Liver (tissue), 8 donors: ENCODE measurements at regions not wholly inside any gene's neighbourhood (a gene's known extent, or its start where the extent isn't known, plus 50 kb on each side); places are given as distances from the start of the nearest gene placed in this dataset.

ENCODE experiments used
- DNase-seq: peaks from one replicate; pipeline ENCODE4 v3.0.0-alpha.2; 2017; ENCODE audit warnings: low spot score
- H3K27ac ChIP-seq, 2 donors: one replicate each; pipeline ENCODE4 v1.7.0; 2013; ENCODE audit warnings: inconsistent platforms in 2 of 2, low read length in 2 of 2, control low read depth in 1 of 2, low read depth in 1 of 2, mild to moderate bottlenecking in 1 of 2
- H3K27me3 ChIP-seq, 4 donors: one replicate each; pipeline versions ENCODE4 v1.6.1 to v1.7.0; 2013; ENCODE audit warnings: low read length in 3 of 4, inconsistent platforms in 1 of 4, mild to moderate bottlenecking in 1 of 4, moderate library complexity in 1 of 4; ENCODE audit not compliant: control insufficient read depth in 4 of 4, insufficient read depth in 4 of 4
- H3K36me3 ChIP-seq, 4 donors: one replicate each; pipeline versions ENCODE4 v1.6.1 to v1.7.0; 2013; ENCODE audit warnings: low read length in 3 of 4, mild to moderate bottlenecking in 3 of 4, low read depth in 1 of 4, moderate library complexity in 1 of 4; ENCODE audit not compliant: control insufficient read depth in 4 of 4, insufficient read depth in 3 of 4
- H3K4me1 ChIP-seq, 4 donors: one replicate each; pipeline versions ENCODE4 v1.6.1 to v1.7.0; 2013; ENCODE audit warnings: low read length in 3 of 4, mild to moderate bottlenecking in 3 of 4, moderate library complexity in 1 of 4; ENCODE audit not compliant: control insufficient read depth in 4 of 4, insufficient read depth in 4 of 4
- H3K4me3 ChIP-seq, 3 donors: one replicate each; pipeline versions ENCODE4 v1.6.1 to v1.7.0; 2013; ENCODE audit warnings: low read length in 3 of 3, control low read depth in 1 of 3, low read depth in 1 of 3, mild to moderate bottlenecking in 1 of 3
- H3K9ac ChIP-seq, 2 donors: one replicate each; pipeline ENCODE4 v1.7.0; 2013; ENCODE audit warnings: low read length in 2 of 2, mild to moderate bottlenecking in 2 of 2, moderate library complexity in 2 of 2, control low read depth in 1 of 2, low read depth in 1 of 2
- H3K9me3 ChIP-seq, 4 donors: one replicate each; pipeline versions ENCODE4 v1.6.1 to v1.7.0; 2013; ENCODE audit warnings: low read length in 3 of 4; ENCODE audit not compliant: control insufficient read depth in 4 of 4
- ATF3 ChIP-seq: IDR thresholded peaks from 2 replicates; pipeline ENCODE4 v1.6.1; 2016; ENCODE audit warnings: antibody characterized with exemption
- EGR1 ChIP-seq, 2 donors: IDR thresholded peaks; 2 replicates each; pipeline ENCODE4 v1.6.1; 2016 to 2018; ENCODE audit warnings: antibody characterized with exemption in 2 of 2, low read depth in 2 of 2
- FOXA1 ChIP-seq: IDR thresholded peaks from 2 replicates; pipeline ENCODE4 v1.6.1; 2016; ENCODE audit warnings: antibody characterized with exemption
- FOXA2 ChIP-seq: IDR thresholded peaks from 2 replicates; pipeline ENCODE4 v1.6.1; 2016; ENCODE audit warnings: antibody characterized with exemption
- GABPA ChIP-seq, 2 donors: IDR thresholded peaks in 1 of 2; conservative IDR thresholded peaks in 1 of 2; 2 replicates each; pipeline ENCODE4 v1.6.1; 2016; ENCODE audit warnings: antibody characterized with exemption in 2 of 2, mild to moderate bottlenecking in 1 of 2, moderate library complexity in 1 of 2
- HNF4A ChIP-seq, 2 donors: conservative IDR thresholded peaks; 2 replicates each; pipeline ENCODE4 v1.6.1; 2016; ENCODE audit warnings: antibody characterized with exemption in 2 of 2, mild to moderate bottlenecking in 2 of 2
- HNF4G ChIP-seq: IDR thresholded peaks from 2 replicates; pipeline ENCODE4 v1.6.1; 2016; ENCODE audit warnings: antibody characterized with exemption
- JUND ChIP-seq, 2 donors: IDR thresholded peaks; 2 replicates each; pipeline ENCODE4 v1.6.1; 2016; ENCODE audit warnings: antibody characterized with exemption in 2 of 2
- NR2F2 ChIP-seq: IDR thresholded peaks from 2 replicates; pipeline ENCODE4 v1.6.1; 2016; ENCODE audit warnings: antibody characterized with exemption
- RAD21 ChIP-seq, 2 donors: IDR thresholded peaks; 2 replicates each; pipeline ENCODE4 v1.6.1; 2016; ENCODE audit warnings: antibody characterized with exemption in 2 of 2, mild to moderate bottlenecking in 2 of 2
- REST ChIP-seq: IDR thresholded peaks from 2 replicates; pipeline ENCODE4 v1.6.1; 2016; ENCODE audit warnings: antibody characterized with exemption, mild to moderate bottlenecking
- RXRA ChIP-seq, 2 donors: IDR thresholded peaks; 2 replicates each; pipeline ENCODE4 v1.6.1; 2017 to 2018; ENCODE audit warnings: antibody characterized with exemption in 2 of 2, mild to moderate bottlenecking in 1 of 2
- SP1 ChIP-seq: IDR thresholded peaks from 2 replicates; pipeline ENCODE4 v1.6.1; 2018; ENCODE audit warnings: antibody characterized with exemption, mild to moderate bottlenecking
- TAF1 ChIP-seq: conservative IDR thresholded peaks from 2 replicates; pipeline ENCODE4 v1.6.1; 2016; ENCODE audit warnings: antibody characterized with exemption, mild to moderate bottlenecking
- YY1 ChIP-seq: IDR thresholded peaks from 2 replicates; pipeline ENCODE4 v1.6.1; 2016; ENCODE audit warnings: antibody characterized with exemption, mild to moderate bottlenecking
- WGBS: extraction: QIAGEN DNeasy Blood & Tissue Kit; methylation state at CpG from one replicate; pipeline ENCODE4 v1.1.7; 2013; 5-methylcytosine and 5-hydroxymethylcytosine counted together
- TF ChIP-seq, protein P1 (sequence below): fragments of 150-350 bp; IDR thresholded peaks from 2 replicates; pipeline ENCODE4 v1.5.1; 2017; ENCODE audit warnings: improper control_type of control experiment, low read depth, low read length; ENCODE audit not compliant: missing input control
- TF ChIP-seq, protein P2 (sequence below): IDR thresholded peaks from 2 replicates; pipeline ENCODE4 v1.6.1; 2016; ENCODE audit warnings: antibody characterized with exemption
- TF ChIP-seq, protein P3 (sequence below): IDR thresholded peaks from 2 replicates; pipeline ENCODE4 v1.6.1; 2016; ENCODE audit warnings: antibody characterized with exemption
- donor health status: healthy.
- donor health status: healthy.
- donor health status: healthy.
- donor health status: healthy.
- donor health status: healthy.

DNA sequence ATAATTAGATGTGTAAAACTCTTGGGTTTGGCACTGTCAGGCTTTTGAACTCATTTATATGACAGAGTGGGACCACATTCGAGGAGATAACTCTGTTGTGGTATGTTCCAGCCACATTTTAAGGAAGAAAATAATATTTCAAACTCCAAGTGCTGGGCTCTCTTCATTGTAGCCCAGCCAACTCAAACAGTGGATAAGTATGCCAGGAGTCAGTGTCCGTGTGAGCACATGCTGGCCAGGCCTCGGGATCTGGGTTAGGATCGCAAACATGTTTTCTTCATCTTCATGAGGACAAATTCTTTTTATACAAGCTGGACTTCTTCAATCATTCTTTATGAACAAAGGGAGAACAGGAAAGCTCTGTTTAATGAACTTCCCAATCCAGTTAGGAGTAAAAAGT, 497.5 kb downstream of the MAFB start (continued):
- TF ChIP-seq, protein P1, sequence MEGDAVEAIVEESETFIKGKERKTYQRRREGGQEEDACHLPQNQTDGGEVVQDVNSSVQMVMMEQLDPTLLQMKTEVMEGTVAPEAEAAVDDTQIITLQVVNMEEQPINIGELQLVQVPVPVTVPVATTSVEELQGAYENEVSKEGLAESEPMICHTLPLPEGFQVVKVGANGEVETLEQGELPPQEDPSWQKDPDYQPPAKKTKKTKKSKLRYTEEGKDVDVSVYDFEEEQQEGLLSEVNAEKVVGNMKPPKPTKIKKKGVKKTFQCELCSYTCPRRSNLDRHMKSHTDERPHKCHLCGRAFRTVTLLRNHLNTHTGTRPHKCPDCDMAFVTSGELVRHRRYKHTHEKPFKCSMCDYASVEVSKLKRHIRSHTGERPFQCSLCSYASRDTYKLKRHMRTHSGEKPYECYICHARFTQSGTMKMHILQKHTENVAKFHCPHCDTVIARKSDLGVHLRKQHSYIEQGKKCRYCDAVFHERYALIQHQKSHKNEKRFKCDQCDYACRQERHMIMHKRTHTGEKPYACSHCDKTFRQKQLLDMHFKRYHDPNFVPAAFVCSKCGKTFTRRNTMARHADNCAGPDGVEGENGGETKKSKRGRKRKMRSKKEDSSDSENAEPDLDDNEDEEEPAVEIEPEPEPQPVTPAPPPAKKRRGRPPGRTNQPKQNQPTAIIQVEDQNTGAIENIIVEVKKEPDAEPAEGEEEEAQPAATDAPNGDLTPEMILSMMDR, result no peak
- TF ChIP-seq ATF3 (no peak), RAD21 (IDR thresholded peaks at IDR 0.05) (no peak), JUND (IDR thresholded peaks at IDR 0.05) (no peak), YY1 (no peak)
- TF ChIP-seq, protein P2, sequence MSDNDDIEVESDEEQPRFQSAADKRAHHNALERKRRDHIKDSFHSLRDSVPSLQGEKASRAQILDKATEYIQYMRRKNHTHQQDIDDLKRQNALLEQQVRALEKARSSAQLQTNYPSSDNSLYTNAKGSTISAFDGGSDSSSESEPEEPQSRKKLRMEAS, result no peak

GRCh38 chr20:40189621-40190020, 499.4 kb downstream of the MAFB start:
- H3K27me3 ChIP-seq, result no peaks in the 10 kb centered on the region
- no peak for DNase-seq
- WGBS, result 88% methylated on average over 2 of the region's 2 CpGs
- TF ChIP-seq, protein P1, result no peak
- TF ChIP-seq RAD21 (IDR thresholded peaks at IDR 0.05) (no peak), GABPA (IDR thresholded peaks at IDR 0.05 in 1 of 2, conservative IDR thresholded peaks at IDR 0.05 in 1 of 2) (no peak), JUND (IDR thresholded peaks at IDR 0.05) (no peak), YY1 (no peak), NR2F2 (no peak), FOXA2 (no peak), RXRA (IDR thresholded peaks at IDR 0.05) (no peak)
- H3K9me3 ChIP-seq, result no peaks in the 10 kb centered on the region
- no peak overlapping the region for H3K4me3 ChIP-seq
- H3K4me1 ChIP-seq, result no peaks in the 10 kb centered on the region
- H3K36me3 ChIP-seq, result no peaks in the 10 kb centered on the region
- no peak overlapping the region for H3K9ac ChIP-seq
- no peak overlapping the region for H3K27ac ChIP-seq

DNA sequence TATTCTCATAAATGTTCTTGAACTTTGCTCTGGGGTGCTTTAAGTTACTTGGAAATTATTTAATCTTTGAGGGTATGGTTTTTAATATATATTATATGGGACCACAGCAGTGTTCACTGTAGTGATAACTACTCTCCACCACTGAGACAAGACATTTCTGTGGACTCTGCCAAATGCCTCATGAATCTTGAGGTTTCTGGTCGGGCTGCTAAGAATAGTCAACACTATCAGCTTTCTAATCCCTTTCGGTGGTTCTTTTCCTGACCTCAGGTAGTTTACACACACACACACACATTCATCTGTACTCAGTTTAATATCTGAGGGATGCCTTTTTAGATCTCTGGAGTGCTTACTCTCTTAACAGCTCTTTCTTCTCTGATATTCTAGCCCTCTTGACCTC, 500.7 kb downstream of the MAFB start:
- no peak for DNase-seq
- H3K36me3 ChIP-seq, result no peaks in the 10 kb centered on the region
- H3K9me3 ChIP-seq, result no peaks in the 10 kb centered on the region
- H3K4me1 ChIP-seq, result no peaks in the 10 kb centered on the region
- H3K4me3 ChIP-seq, result no peak overlapping the region
- no peak overlapping the region for H3K9ac ChIP-seq
- H3K27ac ChIP-seq, result no peak overlapping the region
- WGBS, result 69% methylated on average over 2 of the region's 2 CpGs
- no peaks in the 10 kb centered on the region for H3K27me3 ChIP-seq
- TF ChIP-seq FOXA1, result no peak
- TF ChIP-seq JUND (IDR thresholded peaks at IDR 0.05), result no peak
- TF ChIP-seq, protein P3, sequence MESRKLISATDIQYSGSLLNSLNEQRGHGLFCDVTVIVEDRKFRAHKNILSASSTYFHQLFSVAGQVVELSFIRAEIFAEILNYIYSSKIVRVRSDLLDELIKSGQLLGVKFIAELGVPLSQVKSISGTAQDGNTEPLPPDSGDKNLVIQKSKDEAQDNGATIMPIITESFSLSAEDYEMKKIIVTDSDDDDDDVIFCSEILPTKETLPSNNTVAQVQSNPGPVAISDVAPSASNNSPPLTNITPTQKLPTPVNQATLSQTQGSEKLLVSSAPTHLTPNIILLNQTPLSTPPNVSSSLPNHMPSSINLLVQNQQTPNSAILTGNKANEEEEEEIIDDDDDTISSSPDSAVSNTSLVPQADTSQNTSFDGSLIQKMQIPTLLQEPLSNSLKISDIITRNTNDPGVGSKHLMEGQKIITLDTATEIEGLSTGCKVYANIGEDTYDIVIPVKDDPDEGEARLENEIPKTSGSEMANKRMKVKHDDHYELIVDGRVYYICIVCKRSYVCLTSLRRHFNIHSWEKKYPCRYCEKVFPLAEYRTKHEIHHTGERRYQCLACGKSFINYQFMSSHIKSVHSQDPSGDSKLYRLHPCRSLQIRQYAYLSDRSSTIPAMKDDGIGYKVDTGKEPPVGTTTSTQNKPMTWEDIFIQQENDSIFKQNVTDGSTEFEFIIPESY, result no peak
- TF ChIP-seq REST, result no peak
- no peak for TF ChIP-seq RXRA (IDR thresholded peaks at IDR 0.05)
- TF ChIP-seq HNF4A (conservative IDR thresholded peaks at IDR 0.05), result no peak
- TF ChIP-seq TAF1, result no peak
- TF ChIP-seq SP1, result no peak
- no peak for TF ChIP-seq HNF4G
- TF ChIP-seq ATF3, result no peak
- TF ChIP-seq FOXA2, result no peak
- no peak for TF ChIP-seq EGR1 (IDR thresholded peaks at IDR 0.05; ENCODE audit: low read depth in 2 of 2)
- no peak for TF ChIP-seq RAD21 (IDR thresholded peaks at IDR 0.05)
- TF ChIP-seq, protein P1, result no peak
- TF ChIP-seq GABPA (IDR thresholded peaks at IDR 0.05 in 1 of 2, conservative IDR thresholded peaks at IDR 0.05 in 1 of 2), result no peak
